ENCODE measurements at regions not wholly inside any gene's neighbourhood (a gene's known extent, or its start where the extent isn't known, plus 50 kb on each side); places are given as distances from the start of the nearest gene placed in this dataset.
"Not testable (repeated sequence)": the region's sequence is repeated elsewhere in the genome, so short reads cannot be mapped to it uniquely, and the experiment has no call there.

DNA sequence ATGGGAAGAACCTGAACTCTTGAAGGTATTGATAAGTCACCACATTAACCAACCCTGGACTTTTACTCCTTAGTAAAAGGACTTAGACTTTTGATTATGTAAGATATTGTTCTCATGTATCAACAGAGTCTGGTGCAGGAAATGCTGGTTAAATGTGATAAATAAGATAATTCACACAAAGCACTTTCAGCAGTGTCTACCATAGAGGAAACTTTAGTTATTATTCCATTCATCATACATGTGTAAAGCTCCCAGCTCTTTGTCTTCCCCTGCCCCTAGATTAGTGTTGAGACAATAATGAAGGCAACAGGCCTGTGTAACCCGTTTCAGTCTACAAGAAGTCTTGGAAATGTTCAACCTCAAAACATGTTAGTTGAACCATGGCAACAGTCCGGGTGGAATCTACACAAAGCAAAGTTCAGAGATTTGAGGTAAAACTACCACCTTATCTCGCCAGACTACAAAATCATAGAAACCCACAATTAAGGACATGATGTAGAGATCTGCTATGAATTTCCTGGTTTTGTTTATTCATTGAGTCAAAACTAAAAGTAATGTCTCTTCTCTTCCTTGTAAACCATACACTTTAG, 109.9 kb upstream of the ADO start:
- Histone ChIP-seq H3K9ac (ENCODE audit: low read length) (no peak overlapping the region), H3K9me3 (ENCODE audit: low read length) (peaks cover 12% of the 10 kb centered on the region), H4K20me1 (ENCODE audit: insufficient read depth, low read length) (no peaks in the 10 kb centered on the region), H3K9me2 (ENCODE audit: low read depth, low read length) (no peaks in the 10 kb centered on the region), H3K4me3 (ENCODE audit: low read depth, low read length, poor library complexity, severe bottlenecking) (no peak overlapping the region), H3K4me2 (ENCODE audit: low read length) (no peak overlapping the region), H3K79me2 (ENCODE audit: insufficient read depth, low read length) (no peaks in the 10 kb centered on the region), H3F3A (ENCODE audit: insufficient read depth, low read length) (no peaks in the 10 kb centered on the region), H3K27me3 (ENCODE audit: insufficient read depth, low read length) (no peaks in the 10 kb centered on the region), H3K36me3 (ENCODE audit: insufficient read depth, low read length) (no peaks in the 10 kb centered on the region), H3K4me1 (ENCODE audit: insufficient read depth, low read length, severe bottlenecking) (peaks cover 6% of the 10 kb centered on the region), H3K27ac (ENCODE audit: low read depth, low read length, poor library complexity, severe bottlenecking) (no peak overlapping the region), H2AFZ (ENCODE audit: low read length) (no peak overlapping the region)
- no peak for TF ChIP-seq EZH2 (IDR thresholded peaks at IDR 0.05; ENCODE audit: borderline replicate concordance, low read length)
- TF ChIP-seq, protein P1, sequence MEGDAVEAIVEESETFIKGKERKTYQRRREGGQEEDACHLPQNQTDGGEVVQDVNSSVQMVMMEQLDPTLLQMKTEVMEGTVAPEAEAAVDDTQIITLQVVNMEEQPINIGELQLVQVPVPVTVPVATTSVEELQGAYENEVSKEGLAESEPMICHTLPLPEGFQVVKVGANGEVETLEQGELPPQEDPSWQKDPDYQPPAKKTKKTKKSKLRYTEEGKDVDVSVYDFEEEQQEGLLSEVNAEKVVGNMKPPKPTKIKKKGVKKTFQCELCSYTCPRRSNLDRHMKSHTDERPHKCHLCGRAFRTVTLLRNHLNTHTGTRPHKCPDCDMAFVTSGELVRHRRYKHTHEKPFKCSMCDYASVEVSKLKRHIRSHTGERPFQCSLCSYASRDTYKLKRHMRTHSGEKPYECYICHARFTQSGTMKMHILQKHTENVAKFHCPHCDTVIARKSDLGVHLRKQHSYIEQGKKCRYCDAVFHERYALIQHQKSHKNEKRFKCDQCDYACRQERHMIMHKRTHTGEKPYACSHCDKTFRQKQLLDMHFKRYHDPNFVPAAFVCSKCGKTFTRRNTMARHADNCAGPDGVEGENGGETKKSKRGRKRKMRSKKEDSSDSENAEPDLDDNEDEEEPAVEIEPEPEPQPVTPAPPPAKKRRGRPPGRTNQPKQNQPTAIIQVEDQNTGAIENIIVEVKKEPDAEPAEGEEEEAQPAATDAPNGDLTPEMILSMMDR (IDR thresholded peaks at IDR 0.05; ENCODE audit: low read length): no peak

DNA sequence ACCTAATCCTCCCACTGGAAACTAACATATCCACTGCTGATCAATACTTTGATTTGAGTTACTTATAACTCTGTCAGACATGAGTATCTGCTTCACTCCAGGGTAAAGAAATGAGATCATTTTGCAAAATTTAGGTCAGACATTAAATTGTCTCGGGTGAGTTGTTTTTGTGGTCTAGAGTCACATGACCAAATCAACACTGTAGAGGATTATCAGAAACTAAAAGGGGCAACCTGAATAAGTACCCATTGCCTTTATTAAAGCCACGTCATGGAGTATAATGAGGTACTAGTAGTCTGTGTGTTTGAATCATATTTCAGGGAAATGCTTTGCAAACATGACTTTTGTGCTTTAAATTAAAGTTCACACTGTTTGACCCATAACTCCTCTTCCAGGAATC, 107.7 kb upstream of the ADO start:
- H3K4me3 ChIP-seq (ENCODE audit: low read depth, low read length, poor library complexity, severe bottlenecking): no peak overlapping the region
- peaks cover 12% of the 10 kb centered on the region for H3K9me3 ChIP-seq (ENCODE audit: low read length)
- H3K9me2 ChIP-seq (ENCODE audit: low read depth, low read length): no peaks in the 10 kb centered on the region
- TF ChIP-seq, protein P1 (IDR thresholded peaks at IDR 0.05; ENCODE audit: low read length): no peak
- TF ChIP-seq EZH2 (IDR thresholded peaks at IDR 0.05; ENCODE audit: borderline replicate concordance, low read length): no peak
- no peaks in the 10 kb centered on the region for H3K4me1 ChIP-seq (ENCODE audit: insufficient read depth, low read length, severe bottlenecking)
- H3K36me3 ChIP-seq (ENCODE audit: insufficient read depth, low read length): no peaks in the 10 kb centered on the region
- H2AFZ ChIP-seq (ENCODE audit: low read length): no peak overlapping the region
- H3K9ac ChIP-seq (ENCODE audit: low read length): no peak overlapping the region
- H3K27me3 ChIP-seq (ENCODE audit: insufficient read depth, low read length): no peaks in the 10 kb centered on the region
- no peak overlapping the region for H3K27ac ChIP-seq (ENCODE audit: low read depth, low read length, poor library complexity, severe bottlenecking)
- H3F3A ChIP-seq (ENCODE audit: insufficient read depth, low read length): no peaks in the 10 kb centered on the region
- H3K4me2 ChIP-seq (ENCODE audit: low read length): no peak overlapping the region
- no peaks in the 10 kb centered on the region for H3K79me2 ChIP-seq (ENCODE audit: insufficient read depth, low read length)
- H4K20me1 ChIP-seq (ENCODE audit: insufficient read depth, low read length): no peaks in the 10 kb centered on the region

DNA sequence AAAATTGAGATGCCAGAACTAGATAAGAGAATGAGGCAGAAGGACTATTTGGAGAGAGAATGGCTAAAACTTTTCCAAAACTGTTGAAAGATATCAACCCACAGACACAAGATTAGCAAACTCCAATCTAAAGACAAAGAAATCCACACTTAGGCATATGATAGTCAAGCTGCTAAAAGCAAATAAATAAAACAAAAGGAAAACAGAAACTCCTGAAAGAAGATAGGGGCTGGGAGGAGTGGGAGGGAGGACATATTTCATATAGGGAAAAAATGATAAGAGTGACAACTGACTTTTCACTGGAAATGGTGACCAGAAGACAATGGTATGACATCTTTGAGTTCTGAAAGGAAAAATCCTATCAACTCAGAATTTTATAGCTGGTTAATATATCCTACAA, 105.4 kb upstream of the ADO start:
- Histone ChIP-seq H3K4me1 (ENCODE audit: insufficient read depth, low read length, severe bottlenecking) (no peaks in the 10 kb centered on the region), H2AFZ (ENCODE audit: low read length) (no peak overlapping the region), H3K4me2 (ENCODE audit: low read length) (no peak overlapping the region), H3F3A (ENCODE audit: insufficient read depth, low read length) (no peaks in the 10 kb centered on the region), H4K20me1 (ENCODE audit: insufficient read depth, low read length) (no peaks in the 10 kb centered on the region), H3K36me3 (ENCODE audit: insufficient read depth, low read length) (no peaks in the 10 kb centered on the region), H3K79me2 (ENCODE audit: insufficient read depth, low read length) (no peaks in the 10 kb centered on the region), H3K27me3 (ENCODE audit: insufficient read depth, low read length) (no peaks in the 10 kb centered on the region), H3K27ac (ENCODE audit: low read depth, low read length, poor library complexity, severe bottlenecking) (no peak overlapping the region), H3K9ac (ENCODE audit: low read length) (no peak overlapping the region), H3K9me3 (ENCODE audit: low read length) (peaks cover 12% of the 10 kb centered on the region), H3K9me2 (ENCODE audit: low read depth, low read length) (no peaks in the 10 kb centered on the region), H3K4me3 (ENCODE audit: low read depth, low read length, poor library complexity, severe bottlenecking) (no peak overlapping the region)
- no peak for TF ChIP-seq EZH2 (IDR thresholded peaks at IDR 0.05; ENCODE audit: borderline replicate concordance, low read length)
- TF ChIP-seq, protein P1 (IDR thresholded peaks at IDR 0.05; ENCODE audit: low read length): no peak

DNA sequence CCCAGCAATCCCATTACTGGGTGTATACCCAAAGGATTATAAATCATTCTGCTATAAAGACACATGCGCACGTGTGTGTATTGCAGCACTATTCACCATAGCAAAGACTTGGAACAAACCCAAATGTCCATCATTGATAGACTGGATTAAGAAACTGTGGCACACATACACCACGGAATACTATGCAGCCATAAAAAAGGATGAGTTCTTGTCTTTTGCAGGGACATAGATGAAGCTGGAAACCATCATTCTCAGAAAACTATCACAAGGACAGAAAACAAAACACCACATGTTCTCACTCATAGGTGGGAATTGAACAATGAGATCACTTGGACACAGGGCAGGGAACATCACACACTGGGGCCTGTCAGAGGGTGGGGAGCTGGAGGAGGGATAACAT, 100.4 kb upstream of the ADO start:
- not testable (repeated sequence) for H2AFZ ChIP-seq (ENCODE audit: low read length); H3K79me2 ChIP-seq (ENCODE audit: insufficient read depth, low read length); H3K4me1 ChIP-seq (ENCODE audit: insufficient read depth, low read length, severe bottlenecking); H3K36me3 ChIP-seq (ENCODE audit: insufficient read depth, low read length); H3F3A ChIP-seq (ENCODE audit: insufficient read depth, low read length); H3K4me2 ChIP-seq (ENCODE audit: low read length); H3K27ac ChIP-seq (ENCODE audit: low read depth, low read length, poor library complexity, severe bottlenecking); H4K20me1 ChIP-seq (ENCODE audit: insufficient read depth, low read length); H3K27me3 ChIP-seq (ENCODE audit: insufficient read depth, low read length); H3K9me2 ChIP-seq (ENCODE audit: low read depth, low read length); H3K9me3 ChIP-seq (ENCODE audit: low read length); H3K4me3 ChIP-seq (ENCODE audit: low read depth, low read length, poor library complexity, severe bottlenecking); H3K9ac ChIP-seq (ENCODE audit: low read length)

Measured in OCI-LY1 (cell line).